Cardiac muscle cell (in vitro differentiated cells and primary cell): ENCODE measurements at regions not wholly inside any gene's neighbourhood (a gene's known extent, or its start where the extent isn't known, plus 50 kb on each side); places are given as distances from the start of the nearest gene placed in this dataset.

Experiments used
- DNase-seq, 2 donors: peaks; one replicate each; pipeline versions ENCODE4 v3.0.0 to v3.0.0-alpha.2; 2010 to 2017; ENCODE audit warnings: low read depth in 1 of 2, low spot score in 1 of 2
- H3K27ac ChIP-seq: fragments of 200-600 bp; sonication (generic); 2 replicates; pipeline ENCODE4 v1.5.1; 2016
- H3K27me3 ChIP-seq: fragments of 200-600 bp; sonication (generic); 2 replicates; pipeline ENCODE4 v1.6.0; 2016; ENCODE audit warnings: control low read depth
- H3K36me3 ChIP-seq: fragments of 200-600 bp; sonication (generic); 2 replicates; pipeline ENCODE4 v1.5.1; 2016; ENCODE audit warnings: control low read depth
- H3K4me1 ChIP-seq: fragments of 200-600 bp; sonication (generic); 2 replicates; pipeline ENCODE4 v1.8.1; 2017; ENCODE audit warnings: low read depth, mild to moderate bottlenecking, mixed run types
- H3K4me3 ChIP-seq: fragments of 200-600 bp; sonication (generic); 2 replicates; pipeline ENCODE4 v1.5.1; 2016; ENCODE audit warnings: mild to moderate bottlenecking
- H3K9me3 ChIP-seq: fragments of 200-600 bp; sonication (generic); 2 replicates; pipeline ENCODE4 v1.5.1; 2017; ENCODE audit warnings: low read depth, mild to moderate bottlenecking, control low read depth
- TF ChIP-seq, protein P1 (sequence below): IDR thresholded peaks from 2 replicates; pipeline ENCODE4 v1.5.1; 2012; ENCODE audit warnings: low read depth, mild to moderate bottlenecking, low read length

DNA sequence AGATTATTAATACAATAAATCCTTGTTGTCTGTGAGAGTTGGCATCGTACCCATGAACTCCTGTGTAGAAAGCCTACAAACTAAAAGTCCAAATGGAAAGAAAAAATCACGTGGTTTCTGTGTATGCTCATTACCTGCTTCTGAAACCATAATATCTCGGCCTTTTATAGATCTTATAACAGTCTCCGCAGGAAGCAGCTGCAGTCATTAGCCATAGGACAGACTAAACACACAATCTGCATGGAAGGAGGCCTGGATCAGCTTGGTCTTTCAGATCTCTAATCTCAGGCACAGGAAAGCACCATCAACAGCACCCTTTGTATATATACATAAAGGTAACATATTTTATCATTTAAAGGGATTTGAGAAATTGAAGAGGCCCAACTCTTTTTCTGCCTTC is 508.9 kb upstream of the TCF4 start:
- H3K36me3 ChIP-seq = no peaks in the 10 kb centered on the region
- no peak for DNase-seq
- H3K4me1 ChIP-seq = no peaks in the 10 kb centered on the region
- H3K9me3 ChIP-seq = no peaks in the 10 kb centered on the region
- TF ChIP-seq, protein P1, sequence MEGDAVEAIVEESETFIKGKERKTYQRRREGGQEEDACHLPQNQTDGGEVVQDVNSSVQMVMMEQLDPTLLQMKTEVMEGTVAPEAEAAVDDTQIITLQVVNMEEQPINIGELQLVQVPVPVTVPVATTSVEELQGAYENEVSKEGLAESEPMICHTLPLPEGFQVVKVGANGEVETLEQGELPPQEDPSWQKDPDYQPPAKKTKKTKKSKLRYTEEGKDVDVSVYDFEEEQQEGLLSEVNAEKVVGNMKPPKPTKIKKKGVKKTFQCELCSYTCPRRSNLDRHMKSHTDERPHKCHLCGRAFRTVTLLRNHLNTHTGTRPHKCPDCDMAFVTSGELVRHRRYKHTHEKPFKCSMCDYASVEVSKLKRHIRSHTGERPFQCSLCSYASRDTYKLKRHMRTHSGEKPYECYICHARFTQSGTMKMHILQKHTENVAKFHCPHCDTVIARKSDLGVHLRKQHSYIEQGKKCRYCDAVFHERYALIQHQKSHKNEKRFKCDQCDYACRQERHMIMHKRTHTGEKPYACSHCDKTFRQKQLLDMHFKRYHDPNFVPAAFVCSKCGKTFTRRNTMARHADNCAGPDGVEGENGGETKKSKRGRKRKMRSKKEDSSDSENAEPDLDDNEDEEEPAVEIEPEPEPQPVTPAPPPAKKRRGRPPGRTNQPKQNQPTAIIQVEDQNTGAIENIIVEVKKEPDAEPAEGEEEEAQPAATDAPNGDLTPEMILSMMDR = no peak
- no peak overlapping the region for H3K4me3 ChIP-seq
- H3K27ac ChIP-seq = no peak overlapping the region
- H3K27me3 ChIP-seq = no peaks in the 10 kb centered on the region

DNA sequence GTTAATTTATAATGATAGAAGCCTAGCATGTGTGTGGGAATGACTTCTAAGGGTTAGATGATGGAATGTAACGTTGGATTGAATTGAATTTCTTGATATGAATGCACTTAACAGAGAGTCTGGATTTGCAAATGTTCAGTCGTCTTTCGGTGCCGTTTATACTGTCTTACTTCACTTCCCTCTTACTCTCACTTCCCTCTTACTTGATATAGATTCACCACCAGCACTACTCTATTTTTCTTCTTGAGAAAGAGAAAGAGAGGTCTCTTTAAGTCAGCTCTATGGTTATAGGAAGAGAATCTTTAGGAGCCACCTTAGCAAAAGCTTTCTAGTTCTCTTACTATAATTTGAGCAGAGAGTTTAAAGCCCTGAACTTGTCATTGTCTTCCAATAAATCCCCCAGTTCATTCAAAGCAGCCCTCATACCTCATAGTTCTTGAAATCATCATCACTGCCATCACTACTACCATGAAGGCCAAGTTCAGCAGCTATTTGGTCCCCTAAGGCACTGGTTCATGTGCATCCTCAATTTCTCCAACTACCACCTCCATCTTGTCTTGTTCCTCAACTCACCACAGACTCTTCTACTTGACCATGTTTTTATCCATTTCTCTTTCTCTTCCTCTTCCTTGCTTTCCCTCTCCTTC is 501.7 kb upstream of the TCF4 start:
- no peak overlapping the region for H3K27ac ChIP-seq
- DNase-seq = no peak
- no peaks in the 10 kb centered on the region for H3K27me3 ChIP-seq
- H3K36me3 ChIP-seq = no peaks in the 10 kb centered on the region
- TF ChIP-seq, protein P1 = no peak
- no peaks in the 10 kb centered on the region for H3K4me1 ChIP-seq
- H3K9me3 ChIP-seq = no peaks in the 10 kb centered on the region
- no peak overlapping the region for H3K4me3 ChIP-seq

GRCh38 chr18:56086786-56087185 is 498.8 kb upstream of the TCF4 start:
- Histone ChIP-seq H3K27me3 (no peaks in the 10 kb centered on the region), H3K4me3 (no peak overlapping the region), H3K9me3 (no peaks in the 10 kb centered on the region), H3K36me3 (no peaks in the 10 kb centered on the region), H3K4me1 (no peaks in the 10 kb centered on the region), H3K27ac (no peak overlapping the region)
- DNase-seq = no peak
- TF ChIP-seq, protein P1 = no peak

GRCh38 chr18:56086176-56086575 is 498.2 kb upstream of the TCF4 start:
- TF ChIP-seq, protein P1 = no peak
- H3K27me3 ChIP-seq = no peaks in the 10 kb centered on the region
- no peak overlapping the region for H3K27ac ChIP-seq
- H3K9me3 ChIP-seq = no peaks in the 10 kb centered on the region
- no peaks in the 10 kb centered on the region for H3K4me1 ChIP-seq
- H3K4me3 ChIP-seq = no peak overlapping the region
- no peak for DNase-seq
- H3K36me3 ChIP-seq = no peaks in the 10 kb centered on the region

GRCh38 chr18:56085551-56085950 is 497.6 kb upstream of the TCF4 start:
- DNase-seq = peak in 1 of 2 donors; percentile 96
- Histone ChIP-seq H3K4me1 (no peaks in the 10 kb centered on the region), H3K36me3 (no peaks in the 10 kb centered on the region), H3K27ac (no peak overlapping the region), H3K27me3 (no peaks in the 10 kb centered on the region), H3K9me3 (no peaks in the 10 kb centered on the region), H3K4me3 (no peak overlapping the region)
- TF ChIP-seq, protein P1 = no peak
